GM13976 (cell line): ENCODE measurements at regions not wholly inside any gene's neighbourhood (a gene's known extent, or its start where the extent isn't known, plus 50 kb on each side); places are given as distances from the start of the nearest gene placed in this dataset.
"Not testable (repeated sequence)": the region's sequence is repeated elsewhere in the genome, so short reads cannot be mapped to it uniquely, and the experiment has no call there.

ENCODE experiments used
- DNase-seq: peaks from one replicate; pipeline ENCODE4 v3.0.0; 2012; ENCODE audit warnings: low spot score
- in situ Hi-C: fragments of 300-500 bp; cut with MboI; formaldehyde crosslinking; loops from one replicate; pipeline ENCODE4 v1.12.0; 2022; ENCODE audit warnings: low sequenced_read_pairs, mixed read lengths, inconsistent platforms; ENCODE audit not compliant: unreplicated experiment
- TF ChIP-seq, protein P1 (sequence below): IDR thresholded peaks from 2 replicates; pipeline ENCODE4 v1.5.1; 2012; ENCODE audit warnings: borderline replicate concordance, mild to moderate bottlenecking; ENCODE audit not compliant: insufficient read depth; ENCODE audit errors: extremely low read depth, missing control alignments, control extremely low read depth

DNA sequence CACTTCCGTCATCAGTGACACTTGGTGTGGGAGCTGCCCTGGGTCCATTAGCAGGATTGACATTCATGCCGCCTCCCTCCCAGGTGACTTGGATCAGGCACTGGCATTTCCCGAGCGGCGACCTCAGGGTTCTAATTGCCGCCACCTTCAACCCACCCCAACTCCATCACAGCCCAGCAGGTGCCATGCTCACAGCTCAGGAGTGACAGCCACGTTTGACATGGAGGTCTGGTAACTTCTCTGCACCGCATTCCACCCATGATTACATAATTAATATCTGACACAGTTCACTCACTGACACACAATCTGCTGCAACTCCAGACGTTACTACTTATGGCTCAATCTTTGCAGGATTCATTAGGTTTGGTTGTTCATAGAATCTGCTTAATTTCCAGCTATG, 450.9 kb upstream of the MYT1L start:
- TF ChIP-seq, protein P1, sequence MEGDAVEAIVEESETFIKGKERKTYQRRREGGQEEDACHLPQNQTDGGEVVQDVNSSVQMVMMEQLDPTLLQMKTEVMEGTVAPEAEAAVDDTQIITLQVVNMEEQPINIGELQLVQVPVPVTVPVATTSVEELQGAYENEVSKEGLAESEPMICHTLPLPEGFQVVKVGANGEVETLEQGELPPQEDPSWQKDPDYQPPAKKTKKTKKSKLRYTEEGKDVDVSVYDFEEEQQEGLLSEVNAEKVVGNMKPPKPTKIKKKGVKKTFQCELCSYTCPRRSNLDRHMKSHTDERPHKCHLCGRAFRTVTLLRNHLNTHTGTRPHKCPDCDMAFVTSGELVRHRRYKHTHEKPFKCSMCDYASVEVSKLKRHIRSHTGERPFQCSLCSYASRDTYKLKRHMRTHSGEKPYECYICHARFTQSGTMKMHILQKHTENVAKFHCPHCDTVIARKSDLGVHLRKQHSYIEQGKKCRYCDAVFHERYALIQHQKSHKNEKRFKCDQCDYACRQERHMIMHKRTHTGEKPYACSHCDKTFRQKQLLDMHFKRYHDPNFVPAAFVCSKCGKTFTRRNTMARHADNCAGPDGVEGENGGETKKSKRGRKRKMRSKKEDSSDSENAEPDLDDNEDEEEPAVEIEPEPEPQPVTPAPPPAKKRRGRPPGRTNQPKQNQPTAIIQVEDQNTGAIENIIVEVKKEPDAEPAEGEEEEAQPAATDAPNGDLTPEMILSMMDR, result no peak
- in situ Hi-C loops, result no loop called here
- no peak for DNase-seq

DNA sequence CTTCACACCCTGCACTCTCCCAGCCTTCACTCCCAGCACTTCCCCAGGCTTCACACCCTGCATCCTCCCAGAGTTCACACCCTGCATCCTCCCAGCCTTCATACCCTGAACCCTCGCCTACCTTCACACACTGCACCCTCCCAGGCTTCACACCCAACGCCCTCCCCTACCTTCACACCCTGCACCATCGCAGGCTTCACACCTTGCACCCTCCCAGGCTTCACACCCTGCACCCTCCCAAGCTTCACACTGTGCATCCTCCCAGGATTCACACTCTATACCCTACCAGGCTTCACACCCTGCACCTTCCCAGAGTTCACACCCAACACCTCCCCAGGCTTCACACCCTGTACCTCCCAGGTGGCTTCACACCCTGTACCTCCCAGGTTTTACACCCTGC, 448.7 kb upstream of the MYT1L start:
- TF ChIP-seq, protein P1, result no peak
- DNase-seq, result no peak
- in situ Hi-C loops, result no loop called here

DNA sequence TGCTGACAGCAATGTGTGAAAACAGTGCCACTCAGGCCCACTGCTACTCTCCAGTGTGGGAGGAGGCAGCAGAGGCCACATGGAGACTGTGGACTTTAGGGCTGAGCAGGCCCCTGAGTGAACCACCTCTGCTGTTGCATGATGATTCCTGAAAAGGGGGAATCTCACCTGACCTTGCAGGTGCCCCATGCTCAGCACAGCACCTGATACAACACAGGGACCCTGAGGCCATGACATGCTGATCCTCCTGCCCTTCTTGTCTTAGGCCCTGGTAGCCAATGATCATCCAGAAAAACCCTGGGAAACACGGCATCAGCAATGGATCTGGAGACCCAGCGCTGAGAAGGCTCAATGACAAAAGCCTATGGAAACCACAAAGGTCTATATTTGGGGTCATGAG, 446.8 kb upstream of the MYT1L start:
- no peak for DNase-seq
- in situ Hi-C loops, result no loop called here
- TF ChIP-seq, protein P1, result no peak

DNA sequence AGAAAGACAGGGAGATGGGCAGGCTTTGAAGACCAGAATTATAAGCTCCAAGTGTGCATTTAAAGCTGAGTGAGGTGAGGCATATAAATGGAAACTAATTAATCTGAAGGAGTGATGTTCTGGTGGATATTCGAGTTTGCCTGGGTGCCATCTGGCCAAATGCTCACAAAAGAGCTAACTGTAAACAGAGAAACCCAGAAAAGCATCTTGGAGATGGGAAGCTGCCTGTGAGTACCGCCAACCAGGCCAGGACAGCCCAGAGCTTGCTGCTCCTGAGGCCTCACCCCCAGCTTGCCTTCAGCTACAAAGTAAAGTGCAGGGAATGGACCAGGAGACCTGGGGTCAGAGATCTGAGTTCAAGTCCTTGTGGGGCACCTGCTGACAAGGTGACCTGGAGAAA, 446.1 kb upstream of the MYT1L start:
- in situ Hi-C loops, result no loop called here
- DNase-seq, result no peak
- TF ChIP-seq, protein P1, result no peak

DNA sequence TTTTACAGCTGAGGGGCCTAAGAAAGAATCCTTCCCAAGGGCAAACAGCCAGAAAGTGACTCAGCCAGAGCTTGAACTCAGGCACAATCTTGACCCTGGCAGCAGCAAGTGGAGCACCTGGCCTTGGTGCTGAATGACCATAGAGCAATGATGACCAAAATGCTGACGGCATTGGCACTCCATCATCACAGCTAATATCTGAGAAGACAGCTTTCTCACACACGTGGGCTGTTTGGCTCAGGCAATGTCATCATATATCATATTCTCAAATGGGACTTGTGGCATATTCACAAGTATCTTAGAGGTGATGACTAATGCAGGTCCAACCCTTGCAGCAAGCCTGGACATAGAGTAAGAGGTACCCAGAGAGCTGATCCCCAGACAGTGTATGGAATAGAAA, 443.9 kb upstream of the MYT1L start:
- TF ChIP-seq, protein P1, result no peak

DNA sequence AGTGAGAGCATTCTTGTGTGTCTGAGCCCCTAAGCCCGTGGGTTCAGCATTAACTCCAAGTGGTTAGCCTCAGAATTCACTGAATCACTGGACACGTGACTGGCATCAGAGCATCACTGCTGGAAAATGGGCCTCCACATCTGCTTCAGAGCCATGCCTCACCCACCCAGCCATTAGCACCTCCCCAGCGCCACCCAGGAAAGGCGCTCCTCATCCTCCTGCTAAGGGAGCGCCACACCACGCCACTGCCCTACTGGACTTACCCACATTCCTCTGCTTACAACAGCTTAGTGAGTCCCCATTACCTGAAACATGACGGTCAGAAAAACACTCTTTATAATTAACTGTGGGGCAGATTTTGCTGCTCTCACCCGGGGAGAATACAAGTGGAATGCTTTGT, 442.6 kb upstream of the MYT1L start:
- in situ Hi-C loops, result no loop called here
- TF ChIP-seq, protein P1, result no peak
- DNase-seq, result no peak

More for the DNA sequence above, 443.9 kb upstream of the MYT1L start:
- no peak for DNase-seq
- in situ Hi-C loops, result no loop called here

DNA sequence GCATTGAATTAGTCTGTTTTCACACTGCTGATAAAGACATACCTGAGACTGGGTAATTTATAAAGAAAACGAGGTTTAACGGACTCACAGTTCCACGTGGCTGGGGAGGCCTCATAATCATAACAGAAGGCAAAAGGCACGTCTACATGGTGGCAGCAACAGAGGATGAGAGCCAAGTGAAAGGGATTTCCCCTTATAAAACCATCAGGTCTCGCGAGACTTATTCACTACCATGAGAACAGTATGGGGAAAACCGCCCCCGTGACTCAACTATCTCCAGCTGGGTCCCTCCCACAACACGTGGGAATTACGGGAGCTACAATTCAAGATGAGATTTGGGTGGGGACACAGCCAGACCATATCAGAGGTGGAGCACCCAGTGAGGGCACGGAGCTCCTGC, 442.0 kb upstream of the MYT1L start:
- DNase-seq, result not testable (repeated sequence)

More for the DNA sequence above, 442.0 kb upstream of the MYT1L start:
- in situ Hi-C loops, result not testable (repeated sequence)
